Right cardiac atrium (tissue), 5 donors: ENCODE measurements at regions not wholly inside any gene's neighbourhood (a gene's known extent, or its start where the extent isn't known, plus 50 kb on each side); places are given as distances from the start of the nearest gene placed in this dataset.
A peak's percentile ranks its signal among the peaks of the same experiment; 100 is the strongest.

Experiments
- ATAC-seq, 2 donors: fragments of 200-7000 bp; cut with Tn5 transposase; one replicate each; pipeline versions ENCODE4 v1.8.0 to v1.9.1; 2020; ENCODE audit warnings: moderate library complexity in 2 of 2, mild to moderate bottlenecking in 1 of 2
- DNase-seq, 3 donors: peaks; one replicate each; pipeline ENCODE4 v3.0.0-alpha.2; 2020
- H3K27ac ChIP-seq: one replicate; pipeline ENCODE4 v1.5.1; 2013; ENCODE audit warnings: mild to moderate bottlenecking, low read length, control low read depth, moderate library complexity
- H3K27me3 ChIP-seq: one replicate; pipeline ENCODE4 v1.6.1; 2013; ENCODE audit not compliant: control insufficient read depth, insufficient read depth
- H3K4me1 ChIP-seq: one replicate; pipeline ENCODE4 v1.6.1; 2013; ENCODE audit warnings: low read length; ENCODE audit not compliant: control insufficient read depth, insufficient read depth
- H3K4me3 ChIP-seq: one replicate; pipeline ENCODE4 v1.5.1; 2013; ENCODE audit warnings: low read length, control low read depth
- H3K9me3 ChIP-seq: one replicate; pipeline ENCODE4 v1.6.1; 2013; ENCODE audit warnings: low read length; ENCODE audit not compliant: control insufficient read depth
- WGBS: extraction: QIAGEN DNeasy Blood & Tissue Kit; methylation state at CpG from one replicate; pipeline ENCODE4 v1.1.7; 2013; 5-methylcytosine and 5-hydroxymethylcytosine counted together
- intact Hi-C, 4 donors: fragments of 100-400 bp; cut with DNase I; formaldehyde crosslinking; loops; one replicate each; pipeline versions ENCODE4 v1.11.0 to v1.14.0; 2022 to 2023
- donor health status: healthy with polysubstance abuse.
- donor health status: DM: no; HTN: yes; CAD: no.
- donor health status: DM: no; HTN: no; CAD: no.
- donor health status: DM: no; HTN: yes; CAD: no; lungs with severe emphysema.
- donor health status: DM: yes; HTN: yes; CAD: no.

- 38% methylated on average over 7 of the region's 7 CpGs for WGBS
- ATAC-seq: no peak
Measured at GRCh38 chr3:159910991-159911663, 77.5 kb upstream of the IL12A start.

GRCh38 chr3:159911664-159912037, 77.0 kb upstream of the IL12A start:
- peak overlapping the region; percentile 67 for H3K4me3 ChIP-seq
- ATAC-seq: no peak
- intact Hi-C loops: no loop called here
- no peak overlapping the region for H3K27ac ChIP-seq
- H3K4me1 ChIP-seq: peaks cover 2% of the 10 kb centered on the region
- 89% methylated on average over 2 of the region's 2 CpGs for WGBS
- no peaks in the 10 kb centered on the region for H3K9me3 ChIP-seq
- no peak for DNase-seq
- H3K27me3 ChIP-seq: no peaks in the 10 kb centered on the region

More at GRCh38 chr3:159910991-159911663, 77.5 kb upstream of the IL12A start:
- peak overlapping the region; percentile 67 for H3K4me3 ChIP-seq
- H3K4me1 ChIP-seq: peaks cover 2% of the 10 kb centered on the region
- peak overlapping the region; percentile 58 for H3K27ac ChIP-seq
- intact Hi-C loops: no loop called here
- no peaks in the 10 kb centered on the region for H3K9me3 ChIP-seq
- no peaks in the 10 kb centered on the region for H3K27me3 ChIP-seq
- no peak for DNase-seq

- H3K27me3 ChIP-seq: no peaks in the 10 kb centered on the region
- peaks cover 2% of the 10 kb centered on the region for H3K4me1 ChIP-seq
- intact Hi-C loops: no loop called here
- H3K4me3 ChIP-seq: no peak overlapping the region
- no peak for DNase-seq
- no peaks in the 10 kb centered on the region for H3K9me3 ChIP-seq
- no peak overlapping the region for H3K27ac ChIP-seq
- 62% methylated on average over 1 of the region's 1 CpG for WGBS
- no peak for ATAC-seq
Measured at GRCh38 chr3:159913712-159914414, 74.8 kb upstream of the IL12A start.

- DNase-seq: no peak
- 72% methylated on average over 3 of the region's 3 CpGs for WGBS
- intact Hi-C loops: no loop called here
- H3K4me3 ChIP-seq: no peak overlapping the region
- ATAC-seq: no peak
- no peak overlapping the region for H3K27ac ChIP-seq
- H3K27me3 ChIP-seq: no peaks in the 10 kb centered on the region
- no peaks in the 10 kb centered on the region for H3K9me3 ChIP-seq
- H3K4me1 ChIP-seq: peaks cover 2% of the 10 kb centered on the region
Measured at GRCh38 chr3:159914426-159914825, 74.2 kb upstream of the IL12A start.

- H3K4me3 ChIP-seq: no peak overlapping the region
- 76% methylated on average over 2 of the region's 2 CpGs for WGBS
- peaks cover 2% of the 10 kb centered on the region for H3K4me1 ChIP-seq
- H3K27ac ChIP-seq: no peak overlapping the region
- no peak for ATAC-seq
- H3K27me3 ChIP-seq: no peaks in the 10 kb centered on the region
- intact Hi-C loops: no loop called here
- no peak for DNase-seq
- H3K9me3 ChIP-seq: no peaks in the 10 kb centered on the region
Measured at GRCh38 chr3:159916052-159916451, 72.6 kb upstream of the IL12A start.

- intact Hi-C loops: no loop called here
- DNase-seq: no peak
- Histone ChIP-seq H3K4me3 (no peak overlapping the region), H3K27me3 (no peaks in the 10 kb centered on the region), H3K9me3 (no peaks in the 10 kb centered on the region), H3K4me1 (no peaks in the 10 kb centered on the region), H3K27ac (no peak overlapping the region)
- WGBS: 74% methylated on average over 2 of the region's 2 CpGs
- ATAC-seq: no peak
Measured at GRCh38 chr3:159917141-159917540, 71.5 kb upstream of the IL12A start.

GRCh38 chr3:159919873-159920272, 68.8 kb upstream of the IL12A start:
- 77% methylated on average over 1 of the region's 1 CpG for WGBS
- no peak for ATAC-seq
- intact Hi-C loops: no loop called here
- Histone ChIP-seq H3K4me3 (no peak overlapping the region), H3K27me3 (no peaks in the 10 kb centered on the region), H3K27ac (no peak overlapping the region), H3K4me1 (no peaks in the 10 kb centered on the region), H3K9me3 (no peaks in the 10 kb centered on the region)
- DNase-seq: no peak

GRCh38 chr3:159922193-159922840, 66.3 kb upstream of the IL12A start:
- Histone ChIP-seq H3K4me1 (no peaks in the 10 kb centered on the region), H3K9me3 (no peaks in the 10 kb centered on the region), H3K27ac (no peak overlapping the region), H3K4me3 (no peak overlapping the region), H3K27me3 (no peaks in the 10 kb centered on the region)
- ATAC-seq (no peak), DNase-seq (no peak)
- WGBS: 83% methylated on average over 4 of the region's 4 CpGs
- intact Hi-C loops: no loop called here

- Histone ChIP-seq H3K27me3 (no peaks in the 10 kb centered on the region), H3K4me3 (no peak overlapping the region), H3K4me1 (no peaks in the 10 kb centered on the region), H3K9me3 (no peaks in the 10 kb centered on the region), H3K27ac (no peak overlapping the region)
- 63% methylated on average over 4 of the region's 4 CpGs for WGBS
- intact Hi-C loops: no loop called here
- ATAC-seq (no peak), DNase-seq (no peak)
Measured at GRCh38 chr3:159922861-159923312, 65.7 kb upstream of the IL12A start.

GRCh38 chr3:159923336-159923735, 65.3 kb upstream of the IL12A start:
- 87% methylated on average over 7 of the region's 7 CpGs for WGBS

GRCh38 chr3:159923956-159924355, 64.7 kb upstream of the IL12A start:
- no peaks in the 10 kb centered on the region for H3K27me3 ChIP-seq
- H3K4me3 ChIP-seq: no peak overlapping the region
- no peak for DNase-seq
- peaks cover 4% of the 10 kb centered on the region for H3K4me1 ChIP-seq
- ATAC-seq: no peak
- no peak overlapping the region for H3K27ac ChIP-seq
- WGBS: 75% methylated on average over 6 of the region's 6 CpGs
- intact Hi-C loops: no loop called here
- H3K9me3 ChIP-seq: no peaks in the 10 kb centered on the region

More at GRCh38 chr3:159923336-159923735, 65.3 kb upstream of the IL12A start:
- no peaks in the 10 kb centered on the region for H3K4me1 ChIP-seq
- no peak overlapping the region for H3K27ac ChIP-seq
- intact Hi-C loops: no loop called here
- DNase-seq (no peak), ATAC-seq (no peak)
- H3K9me3 ChIP-seq: no peaks in the 10 kb centered on the region
- H3K4me3 ChIP-seq: no peak overlapping the region
- no peaks in the 10 kb centered on the region for H3K27me3 ChIP-seq
